IMR-90 (cell line): ENCODE measurements at regions not wholly inside any gene's neighbourhood (a gene's known extent, or its start where the extent isn't known, plus 50 kb on each side); places are given as distances from the start of the nearest gene placed in this dataset.

Experiments
- ATAC-seq: fragments of 200-7000 bp; cut with Tn5 transposase; 2 replicates; pipeline ENCODE4 v1.9.1; 2020; ENCODE audit warnings: low read depth, mild to moderate bottlenecking, moderate library complexity
- BruUV-seq: library from RNA; stranded (reverse); fragments of 400-500 nt; replicated peaks from 2 replicates; lab custom pipeline; 2021; lab: Mats Ljungman, UMichigan
- CTCF ChIA-PET: fragments of 300-600 bp; formaldehyde crosslinking; extraction: SDS; loops from one replicate; lab custom pipeline; 2021; ENCODE audit warnings: antibody characterized with exemption; lab: Yijun Ruan, JAX
- POLR2A ChIA-PET: fragments of 300-600 bp; sonication (Branson Sonifier 250); formaldehyde crosslinking; loops from one replicate; lab custom pipeline; 2022; ENCODE audit warnings: antibody characterized with exemption; ENCODE audit not compliant: unreplicated experiment; lab: Charles Lee
- DNase-seq: peaks from one replicate; pipeline ENCODE4 v3.0.0; 2013
- H2AFZ ChIP-seq: replicated peaks from 2 replicates; pipeline ENCODE3; 2013; ENCODE audit warnings: low read length, mild to moderate bottlenecking; ENCODE audit not compliant: poor library complexity
- H2AK5ac ChIP-seq: 2 replicates; pipeline ENCODE4 v1.6.1; 2013; ENCODE audit warnings: low read depth, low read length, inconsistent platforms
- H2AK9ac ChIP-seq: replicated peaks from 2 replicates; pipeline ENCODE3; 2013; ENCODE audit warnings: mild to moderate bottlenecking, low read depth, low read length, moderate library complexity; ENCODE audit not compliant: poor library complexity
- H2BK120ac ChIP-seq: 2 replicates; pipeline ENCODE4 v1.6.1; 2013; ENCODE audit warnings: low read depth, low read length, inconsistent platforms
- H2BK15ac ChIP-seq: 3 replicates; pipeline ENCODE4 v1.6.1; 2013; ENCODE audit warnings: low read depth, low read length, inconsistent platforms
- H2BK20ac ChIP-seq: 2 replicates; pipeline ENCODE4 v1.6.1; 2013; ENCODE audit warnings: low read depth, mild to moderate bottlenecking, inconsistent platforms, low read length, moderate library complexity
- H2BK5ac ChIP-seq: 2 replicates; pipeline ENCODE4 v1.6.1; 2013; ENCODE audit warnings: mild to moderate bottlenecking, low read depth, low read length, inconsistent platforms; ENCODE audit not compliant: poor library complexity, severe bottlenecking
- H3K14ac ChIP-seq: replicated peaks from 2 replicates; pipeline ENCODE4 v1.6.1; 2013; ENCODE audit warnings: low read depth, low read length, inconsistent platforms
- H3K18ac ChIP-seq: 2 replicates; pipeline ENCODE4 v1.6.1; 2013; ENCODE audit warnings: low read depth, low read length, control low read depth
- H3K23ac ChIP-seq: 2 replicates; pipeline ENCODE4 v1.6.1; 2013; ENCODE audit warnings: low read depth, low read length, inconsistent platforms
- H3K27ac ChIP-seq: 2 replicates; pipeline ENCODE4 v1.5.1; 2013; ENCODE audit warnings: mild to moderate bottlenecking, control low read depth, low read length; ENCODE audit not compliant: insufficient read depth
- H3K27me3 ChIP-seq: 2 replicates; pipeline ENCODE4 v1.6.1; 2013; ENCODE audit warnings: low read length; ENCODE audit not compliant: control insufficient read depth, insufficient read depth
- H3K36me3 ChIP-seq: 2 replicates; pipeline ENCODE4 v1.6.1; 2013; ENCODE audit warnings: low read length, mixed read lengths; ENCODE audit not compliant: control insufficient read depth, insufficient read depth
- H3K4ac ChIP-seq: 2 replicates; pipeline ENCODE4 v1.6.1; 2013; ENCODE audit warnings: low read depth, low read length, inconsistent platforms
- H3K4me1 ChIP-seq: 2 replicates; pipeline ENCODE4 v1.6.1; 2013; ENCODE audit warnings: low read length, mixed read lengths; ENCODE audit not compliant: control insufficient read depth, insufficient read depth
- H3K4me2 ChIP-seq: 2 replicates; pipeline ENCODE4 v1.6.1; 2013; ENCODE audit warnings: low read depth, mild to moderate bottlenecking, control low read depth, low read length, moderate library complexity
- H3K4me3 ChIP-seq: 2 replicates; pipeline ENCODE4 v1.5.1; 2013; ENCODE audit warnings: low read depth, mild to moderate bottlenecking, control low read depth, low read length, moderate library complexity; ENCODE audit not compliant: insufficient read depth
- H3K56ac ChIP-seq: 2 replicates; pipeline ENCODE4 v1.6.1; 2013; ENCODE audit warnings: low read length, inconsistent platforms; ENCODE audit not compliant: insufficient read depth; ENCODE audit errors: extremely low read depth
- H3K79me1 ChIP-seq, 2 experiments: 2 replicates each; pipeline ENCODE4 v1.6.1; 2013; ENCODE audit warnings: low read length in 2 of 2, inconsistent platforms in 1 of 2, low read depth in 1 of 2
- H3K9ac ChIP-seq: 2 replicates; pipeline ENCODE4 v1.6.1; 2013; ENCODE audit warnings: low read depth, low read length, control low read depth
- H3K9me1 ChIP-seq: 2 replicates; pipeline ENCODE4 v1.6.1; 2013; ENCODE audit warnings: low read length, inconsistent platforms; ENCODE audit not compliant: insufficient read depth
- H3K9me3 ChIP-seq: 2 replicates; pipeline ENCODE4 v1.6.1; 2013; ENCODE audit warnings: low read length; ENCODE audit not compliant: control insufficient read depth, insufficient read depth
- H4K20me1 ChIP-seq: 2 replicates; pipeline ENCODE4 v1.6.1; 2013; ENCODE audit warnings: low read length, inconsistent platforms; ENCODE audit not compliant: insufficient read depth
- H4K5ac ChIP-seq: 2 replicates; pipeline ENCODE4 v1.6.1; 2013; ENCODE audit warnings: mild to moderate bottlenecking, low read depth, low read length, control low read depth
- H4K8ac ChIP-seq, 2 experiments: 2 replicates each; pipeline ENCODE4 v1.6.1; 2013; ENCODE audit warnings: low read depth in 2 of 2, low read length in 2 of 2, control low read depth in 1 of 2, inconsistent platforms in 1 of 2
- H4K91ac ChIP-seq: 2 replicates; pipeline ENCODE4 v1.6.1; 2013; ENCODE audit warnings: low read depth, low read length, inconsistent platforms; ENCODE audit not compliant: insufficient read depth
- CEBPB ChIP-seq: IDR thresholded peaks from 2 replicates; pipeline ENCODE4 v1.6.1; 2012; ENCODE audit warnings: low read depth, low read length, improper control_type of control experiment
- MAFK ChIP-seq: IDR thresholded peaks from 2 replicates; pipeline ENCODE4 v1.6.1; 2012; ENCODE audit warnings: low read depth, low read length, improper control_type of control experiment
- NFE2L2 ChIP-seq: fragments of 150-350 bp; IDR thresholded peaks from 2 replicates; pipeline ENCODE4 v1.6.1; 2016; ENCODE audit warnings: low read depth, mild to moderate bottlenecking, low read length
- RCOR1 ChIP-seq: IDR thresholded peaks from 2 replicates; pipeline ENCODE4 v1.6.1; 2012; ENCODE audit warnings: mild to moderate bottlenecking, low read length, improper control_type of control experiment; ENCODE audit not compliant: insufficient replicate concordance
- RFX5 ChIP-seq: IDR thresholded peaks from 2 replicates; pipeline ENCODE4 v1.8.0; 2012; ENCODE audit warnings: low read depth, mild to moderate bottlenecking, low read length, moderate library complexity
- SMC3 ChIP-seq: fragments of 150-350 bp; IDR thresholded peaks from 2 replicates; pipeline ENCODE4 v1.6.1; 2016; ENCODE audit warnings: low read depth, mild to moderate bottlenecking, antibody characterized with exemption, low read length, moderate library complexity
- WGBS, 2 experiments: methylation state at CpG; one replicate each; pipeline versions ENCODE4 v1.1.5 to v1.1.7; 2013; ENCODE audit warnings: missing lambda C conversion rate in 2 of 2; ENCODE audit not compliant: insufficient read length in 1 of 2; ENCODE audit errors: extremely low coverage in 2 of 2; 5-methylcytosine and 5-hydroxymethylcytosine counted together
- dilution Hi-C: fragments of 300-500 bp; cut with HindIII; formaldehyde crosslinking; loops from one replicate; pipeline ENCODE4 v1.14.3; 2018; ENCODE audit warnings: low sequenced_read_pairs; ENCODE audit not compliant: unreplicated experiment
- in situ Hi-C: fragments of 300-500 bp; cut with MboI; formaldehyde crosslinking; loops from 3 replicates; pipeline ENCODE4 v1.14.3; 2019; ENCODE audit warnings: low sequenced_read_pairs, inconsistent platforms, mixed read lengths
- intact Hi-C: fragments of 100-400 bp; cut with micrococcal nuclease; formaldehyde crosslinking; loops from 2 replicates; pipeline ENCODE4 v1.10.0; 2022
- TF ChIP-seq, protein P1 (sequence below): fragments of 150-350 bp; IDR thresholded peaks from 2 replicates; pipeline ENCODE4 v1.6.1; 2017; ENCODE audit warnings: mild to moderate bottlenecking, antibody characterized with exemption, low read length, low read depth
- TF ChIP-seq, protein P2 (sequence below): fragments of 150-350 bp; IDR thresholded peaks from 2 replicates; pipeline ENCODE4 v1.6.1; 2016; ENCODE audit warnings: low read depth, mild to moderate bottlenecking, low read length, moderate library complexity, borderline replicate concordance

DNA sequence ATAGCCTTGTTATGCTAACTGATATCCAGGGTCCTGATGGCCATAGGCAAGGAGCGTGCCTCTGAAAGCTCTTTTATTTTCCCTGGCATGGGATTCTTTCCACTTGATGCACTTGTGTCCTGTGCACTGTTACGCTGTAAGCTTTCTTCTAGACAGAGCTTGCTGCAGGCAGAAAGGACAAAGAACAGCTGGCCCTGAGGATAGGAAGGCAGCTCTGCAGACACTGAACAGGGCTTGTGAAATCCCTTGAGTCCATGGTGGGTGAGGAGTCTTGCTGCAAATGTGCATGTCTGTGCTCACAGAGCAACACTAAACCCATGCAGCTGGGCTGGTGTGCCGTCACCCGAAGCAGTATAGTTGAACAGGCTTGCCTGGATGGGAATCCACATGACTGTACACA, 126.6 kb downstream of the AKAP11 start:
- BruUV-seq: no TSS peak

More for the DNA sequence above, 126.6 kb downstream of the AKAP11 start:
- Histone ChIP-seq H4K5ac (no peak overlapping the region), H3K4me2 (no peak overlapping the region), H3K4me1 (no peaks in the 10 kb centered on the region), H3K14ac (no peak overlapping the region), H2AFZ (no peak overlapping the region), H2BK5ac (no peak overlapping the region), H3K79me1 (no peaks in the 10 kb centered on the region), H3K9me1 (no peaks in the 10 kb centered on the region), H2AK5ac (no peak overlapping the region), H3K23ac (no peak overlapping the region), H4K8ac (no peak overlapping the region), H2BK15ac (no peak overlapping the region), H3K9me3 (no peaks in the 10 kb centered on the region), H2BK120ac (no peak overlapping the region), H4K20me1 (no peaks in the 10 kb centered on the region), H3K9ac (no peak overlapping the region), H2AK9ac (no peak overlapping the region), H3K4me3 (no peak overlapping the region), H3K56ac (no peak overlapping the region), H3K18ac (no peak overlapping the region), H3K36me3 (no peaks in the 10 kb centered on the region), H3K27ac (no peak overlapping the region), H2BK20ac (no peak overlapping the region), H3K4ac (no peak overlapping the region), H3K27me3 (peaks cover 8% of the 10 kb centered on the region), H4K91ac (no peak overlapping the region)
- intact Hi-C loops (no loop called here), in situ Hi-C loops (no loop called here), dilution Hi-C loops (no loop called here)
- ChIA-PET CTCF (no interaction called here), POLR2A (no interaction called here)
- no peak for ATAC-seq
- TF ChIP-seq, protein P1, sequence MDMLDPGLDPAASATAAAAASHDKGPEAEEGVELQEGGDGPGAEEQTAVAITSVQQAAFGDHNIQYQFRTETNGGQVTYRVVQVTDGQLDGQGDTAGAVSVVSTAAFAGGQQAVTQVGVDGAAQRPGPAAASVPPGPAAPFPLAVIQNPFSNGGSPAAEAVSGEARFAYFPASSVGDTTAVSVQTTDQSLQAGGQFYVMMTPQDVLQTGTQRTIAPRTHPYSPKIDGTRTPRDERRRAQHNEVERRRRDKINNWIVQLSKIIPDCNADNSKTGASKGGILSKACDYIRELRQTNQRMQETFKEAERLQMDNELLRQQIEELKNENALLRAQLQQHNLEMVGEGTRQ: no peak
- no peak for TF ChIP-seq RFX5
- no peak for TF ChIP-seq MAFK
- TF ChIP-seq SMC3: no peak
- no peak for TF ChIP-seq CEBPB
- no peak for TF ChIP-seq RCOR1
- TF ChIP-seq, protein P2, sequence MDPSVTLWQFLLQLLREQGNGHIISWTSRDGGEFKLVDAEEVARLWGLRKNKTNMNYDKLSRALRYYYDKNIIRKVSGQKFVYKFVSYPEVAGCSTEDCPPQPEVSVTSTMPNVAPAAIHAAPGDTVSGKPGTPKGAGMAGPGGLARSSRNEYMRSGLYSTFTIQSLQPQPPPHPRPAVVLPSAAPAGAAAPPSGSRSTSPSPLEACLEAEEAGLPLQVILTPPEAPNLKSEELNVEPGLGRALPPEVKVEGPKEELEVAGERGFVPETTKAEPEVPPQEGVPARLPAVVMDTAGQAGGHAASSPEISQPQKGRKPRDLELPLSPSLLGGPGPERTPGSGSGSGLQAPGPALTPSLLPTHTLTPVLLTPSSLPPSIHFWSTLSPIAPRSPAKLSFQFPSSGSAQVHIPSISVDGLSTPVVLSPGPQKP: no peak
- TF ChIP-seq NFE2L2: no peak
- WGBS, 2 experiments: 25% methylated on average over 2 of the region's 4 CpGs; no CpG with 5 or more reads in 1 of the 2 experiments
- no peak for DNase-seq
